Stimulated activated CD8-positive, alpha-beta memory T cell treated with anti-CD3 and anti-CD28 coated beads, Interleukin-7, amount 100 ng/mL, for 24 hours (primary cell): ENCODE measurements at regions not wholly inside any gene's neighbourhood (a gene's known extent, or its start where the extent isn't known, plus 50 kb on each side); places are given as distances from the start of the nearest gene placed in this dataset.

Experiments used
- DNase-seq: peaks from one replicate; pipeline ENCODE4 v3.0.0-alpha.2; 2020; ENCODE audit warnings: low read depth

- no peak for DNase-seq
Measured at GRCh38 chr18:46346896-46347630, 242.9 kb downstream of the HAUS1 start.

GRCh38 chr18:46350598-46351159 lies 246.5 kb downstream of the HAUS1 start:
- DNase-seq = no peak

GRCh38 chr18:46352520-46353250 lies 248.5 kb downstream of the HAUS1 start:
- DNase-seq = no peak

GRCh38 chr18:46353460-46353859 lies 249.3 kb downstream of the HAUS1 start:
- no peak for DNase-seq

- DNase-seq = no peak
Measured at GRCh38 chr18:46356278-46357033, 252.3 kb downstream of the HAUS1 start.

GRCh38 chr18:46360102-46360699 lies 256.0 kb downstream of the HAUS1 start:
- no peak for DNase-seq

- DNase-seq = no peak
Measured at GRCh38 chr18:46360866-46361265, 256.7 kb downstream of the HAUS1 start.

GRCh38 chr18:46362533-46362932 lies 258.3 kb downstream of the HAUS1 start:
- no peak for DNase-seq

GRCh38 chr18:46364048-46364447 lies 259.9 kb downstream of the HAUS1 start:
- no peak for DNase-seq

GRCh38 chr18:46366201-46366600 lies 262.0 kb downstream of the HAUS1 start:
- DNase-seq = no peak

- no peak for DNase-seq
Measured at GRCh38 chr18:46366751-46367376, 262.7 kb downstream of the HAUS1 start.

GRCh38 chr18:46369323-46369722 lies 265.1 kb downstream of the HAUS1 start:
- DNase-seq = no peak

GRCh38 chr18:46370898-46371297 lies 266.7 kb downstream of the HAUS1 start:
- DNase-seq = no peak

- no peak for DNase-seq
Measured at GRCh38 chr18:46372670-46373069, 268.5 kb downstream of the HAUS1 start.

- DNase-seq = no peak
Measured at GRCh38 chr18:46373131-46373530, 268.9 kb downstream of the HAUS1 start.

GRCh38 chr18:46373791-46374190 lies 269.6 kb downstream of the HAUS1 start:
- DNase-seq = no peak

GRCh38 chr18:46374850-46375249 lies 270.7 kb downstream of the HAUS1 start:
- DNase-seq = no peak

GRCh38 chr18:46377557-46377956 lies 273.4 kb downstream of the HAUS1 start:
- no peak for DNase-seq

- DNase-seq = no peak
Measured at GRCh38 chr18:46378126-46378863, 274.1 kb downstream of the HAUS1 start.

- no peak for DNase-seq
Measured at GRCh38 chr18:46378864-46379207, 274.7 kb downstream of the HAUS1 start.

GRCh38 chr18:46379323-46379950 lies 275.3 kb downstream of the HAUS1 start:
- no peak for DNase-seq
